ENCODE measurements at regions not wholly inside any gene's neighbourhood (a gene's known extent, or its start where the extent isn't known, plus 50 kb on each side); places are given as distances from the start of the nearest gene placed in this dataset.

GRCh38 chr2:128473175-128474035 is 154.7 kb upstream of the HS6ST1 start:
- TF ChIP-seq MTF2 (CRISPR knock-in tag; IDR thresholded peaks at IDR 0.05; ENCODE audit: borderline replicate concordance): no peak
- TF ChIP-seq FOXA1 (IDR thresholded peaks at IDR 0.05): no peak
- TF ChIP-seq FOXA1 (CRISPR knock-in tag; IDR thresholded peaks at IDR 0.05): no peak
- no peak for TF ChIP-seq MLX (CRISPR knock-in tag; IDR thresholded peaks at IDR 0.05)
- TF ChIP-seq SMC3 (IDR thresholded peaks at IDR 0.05; ENCODE audit: low read length): no peak
- no peak for TF ChIP-seq ZNF317 (CRISPR knock-in tag; IDR thresholded peaks at IDR 0.05)
- no peak for TF ChIP-seq NCOR1 (IDR thresholded peaks at IDR 0.05; ENCODE audit: borderline replicate concordance, low read length)
- TF ChIP-seq POLR2A (IDR thresholded peaks at IDR 0.05; ENCODE audit: insufficient read depth in 1 of 2, low read depth in 2 of 2, low read length in 2 of 2): no peak
- no peak for TF ChIP-seq JUNB (CRISPR knock-in tag; IDR thresholded peaks at IDR 0.05; ENCODE audit: borderline replicate concordance)
- TF ChIP-seq CTCF (CRISPR knock-in tag; IDR thresholded peaks at IDR 0.05): no peak
- no peak for TF ChIP-seq GLI4 (CRISPR knock-in tag; IDR thresholded peaks at IDR 0.05; ENCODE audit: borderline replicate concordance)
- TF ChIP-seq ZNF674 (CRISPR knock-in tag; IDR thresholded peaks at IDR 0.05; ENCODE audit: low read depth): no peak
- TF ChIP-seq DZIP1 (CRISPR knock-in tag; IDR thresholded peaks at IDR 0.05): no peak
